ENCODE measurements at regions not wholly inside any gene's neighbourhood (a gene's known extent, or its start where the extent isn't known, plus 50 kb on each side); places are given as distances from the start of the nearest gene placed in this dataset.
"Not testable (repeated sequence)": the region's sequence is repeated elsewhere in the genome, so short reads cannot be mapped to it uniquely, and the experiment has no call there.

GRCh38 chr17:20771104-20771503, 191.6 kb downstream of the CDRT15L2 start:
- DNase-seq (ENCODE audit: low read depth) = no peak

GRCh38 chr17:20774472-20775135, 195.1 kb downstream of the CDRT15L2 start:
- no peak for DNase-seq (ENCODE audit: low read depth)

- DNase-seq (ENCODE audit: low read depth) = no peak
Observed at GRCh38 chr17:20775331-20775730, 195.8 kb downstream of the CDRT15L2 start.

- no peak for DNase-seq (ENCODE audit: low read depth)
Observed at GRCh38 chr17:20779521-20779920, 200.0 kb downstream of the CDRT15L2 start.

GRCh38 chr17:20781260-20781659, 201.7 kb downstream of the CDRT15L2 start:
- DNase-seq (ENCODE audit: low read depth) = no peak

- DNase-seq (ENCODE audit: low read depth) = not testable (repeated sequence)
Observed at GRCh38 chr17:20781869-20782268, 202.3 kb downstream of the CDRT15L2 start.

GRCh38 chr17:20783091-20783490, 203.6 kb downstream of the CDRT15L2 start:
- no peak for DNase-seq (ENCODE audit: low read depth)

- DNase-seq (ENCODE audit: low read depth) = no peak
Observed at GRCh38 chr17:20784100-20784665, 204.7 kb downstream of the CDRT15L2 start.

- DNase-seq (ENCODE audit: low read depth) = no peak
Observed at GRCh38 chr17:20787281-20787680, 207.8 kb downstream of the CDRT15L2 start.

- no peak for DNase-seq (ENCODE audit: low read depth)
Observed at GRCh38 chr17:20791626-20792025, 212.1 kb downstream of the CDRT15L2 start.

- DNase-seq (ENCODE audit: low read depth) = not testable (repeated sequence)
Observed at GRCh38 chr17:20794532-20794931, 215.0 kb downstream of the CDRT15L2 start.

GRCh38 chr17:20797292-20797691, 217.8 kb downstream of the CDRT15L2 start:
- DNase-seq (ENCODE audit: low read depth) = no peak

- no peak for DNase-seq (ENCODE audit: low read depth)
Observed at GRCh38 chr17:20800146-20800545, 220.6 kb downstream of the CDRT15L2 start.

GRCh38 chr17:20805751-20806150, 226.2 kb downstream of the CDRT15L2 start:
- no peak for DNase-seq (ENCODE audit: low read depth)

GRCh38 chr17:20807566-20807965, 228.0 kb downstream of the CDRT15L2 start:
- DNase-seq (ENCODE audit: low read depth) = not testable (repeated sequence)

GRCh38 chr17:20815410-20815809, 227.4 kb downstream of the USP22 start:
- not testable (repeated sequence) for DNase-seq (ENCODE audit: low read depth)

- DNase-seq (ENCODE audit: low read depth) = no peak
Observed at GRCh38 chr17:20823905-20824304, 218.9 kb downstream of the USP22 start.

- DNase-seq (ENCODE audit: low read depth) = no peak
Observed at GRCh38 chr17:20825539-20825938, 217.3 kb downstream of the USP22 start.

- DNase-seq (ENCODE audit: low read depth) = not testable (repeated sequence)
Observed at GRCh38 chr17:20840453-20840852, 202.4 kb downstream of the USP22 start.

GRCh38 chr17:20840987-20841865, 201.6 kb downstream of the USP22 start:
- not testable (repeated sequence) for DNase-seq (ENCODE audit: low read depth)

GRCh38 chr17:20842012-20842411, 200.8 kb downstream of the USP22 start:
- DNase-seq (ENCODE audit: low read depth) = not testable (repeated sequence)

GRCh38 chr17:20843261-20843660, 199.6 kb downstream of the USP22 start:
- DNase-seq (ENCODE audit: low read depth) = not testable (repeated sequence)

Data from activated T-helper 9 cell treated with anti-CD3 and anti-CD28 coated beads, Interleukin-2, amount 50 U/mL, for 16 hours (primary cell).